ENCODE measurements at regions not wholly inside any gene's neighbourhood (a gene's known extent, or its start where the extent isn't known, plus 50 kb on each side); places are given as distances from the start of the nearest gene placed in this dataset.

DNA sequence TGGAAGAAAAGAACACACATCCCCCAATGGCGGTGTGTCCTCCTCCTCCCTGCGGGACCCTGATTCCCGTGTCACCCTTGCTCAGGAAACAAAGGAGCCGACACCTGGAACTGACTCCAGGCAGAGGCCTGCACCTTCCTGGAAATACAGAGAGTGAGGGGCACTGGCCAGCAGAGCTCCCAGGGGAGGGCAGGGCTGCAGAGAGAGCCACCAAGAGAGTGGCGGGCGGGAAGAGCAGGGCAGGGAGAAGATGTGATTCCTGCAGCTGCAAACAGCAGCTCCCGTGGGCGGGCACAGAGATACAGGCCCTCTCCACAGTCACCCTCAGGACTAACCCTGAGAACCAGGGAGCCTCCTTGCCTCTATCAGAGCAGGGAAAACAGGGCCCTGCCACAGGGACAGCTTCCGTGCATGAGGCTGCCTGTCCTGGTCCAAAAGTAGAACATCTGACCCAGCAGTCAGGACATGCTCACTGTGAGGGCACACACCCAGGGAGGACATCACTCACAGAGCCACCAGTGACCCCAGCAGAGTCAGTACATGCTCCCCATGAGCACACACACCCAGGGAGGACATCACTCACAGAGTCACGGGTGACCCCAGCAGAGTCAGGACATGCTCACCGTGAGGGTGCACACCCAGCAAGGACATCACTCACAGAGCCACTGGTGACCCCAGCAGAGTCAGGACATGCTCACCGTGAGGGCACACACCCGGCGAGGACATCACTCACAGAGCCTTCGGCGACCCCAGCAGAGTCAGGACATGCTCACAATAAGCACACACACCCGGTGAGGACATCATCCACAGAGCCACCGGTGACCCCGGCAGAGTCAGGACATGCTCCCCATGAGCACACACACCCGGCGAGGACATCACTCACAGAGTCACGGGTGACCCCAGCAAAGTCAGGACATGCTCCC is 193.1 kb downstream of the DLL1 start:
- Histone ChIP-seq H3K27me3 (no peaks in the 10 kb centered on the region), H2AFZ (no peak overlapping the region), H3K36me3 (replicated peaks; ENCODE audit: insufficient read depth, low read depth) (no peaks in the 10 kb centered on the region), H3K27ac (no peak overlapping the region), H3K4me1 (ENCODE audit: insufficient read depth) (peaks cover 8% of the 10 kb centered on the region), H3K4me2 (no peak overlapping the region), H3K79me2 (no peaks in the 10 kb centered on the region), H3K4me3 (no peak overlapping the region), H3K9me2 (replicated peaks; ENCODE audit: insufficient read depth) (no peaks in the 10 kb centered on the region), H4K20me1 (ENCODE audit: insufficient read depth, poor library complexity, severe bottlenecking) (no peaks in the 10 kb centered on the region), H3K9me3 (ENCODE audit: low read depth) (no peaks in the 10 kb centered on the region)
- WGBS (ENCODE audit: low lambda C conversion rate, missing lambda C conversion rate), result 86% methylated on average over 19 of the region's 22 CpGs
- TF ChIP-seq EZH2 (IDR thresholded peaks at IDR 0.05; ENCODE audit: borderline replicate concordance) (no peak), EZH2phosphoT487 (IDR thresholded peaks at IDR 0.05; ENCODE audit: low read depth, severe bottlenecking, unreplicated experiment) (no peak)
- TF ChIP-seq, protein P1, sequence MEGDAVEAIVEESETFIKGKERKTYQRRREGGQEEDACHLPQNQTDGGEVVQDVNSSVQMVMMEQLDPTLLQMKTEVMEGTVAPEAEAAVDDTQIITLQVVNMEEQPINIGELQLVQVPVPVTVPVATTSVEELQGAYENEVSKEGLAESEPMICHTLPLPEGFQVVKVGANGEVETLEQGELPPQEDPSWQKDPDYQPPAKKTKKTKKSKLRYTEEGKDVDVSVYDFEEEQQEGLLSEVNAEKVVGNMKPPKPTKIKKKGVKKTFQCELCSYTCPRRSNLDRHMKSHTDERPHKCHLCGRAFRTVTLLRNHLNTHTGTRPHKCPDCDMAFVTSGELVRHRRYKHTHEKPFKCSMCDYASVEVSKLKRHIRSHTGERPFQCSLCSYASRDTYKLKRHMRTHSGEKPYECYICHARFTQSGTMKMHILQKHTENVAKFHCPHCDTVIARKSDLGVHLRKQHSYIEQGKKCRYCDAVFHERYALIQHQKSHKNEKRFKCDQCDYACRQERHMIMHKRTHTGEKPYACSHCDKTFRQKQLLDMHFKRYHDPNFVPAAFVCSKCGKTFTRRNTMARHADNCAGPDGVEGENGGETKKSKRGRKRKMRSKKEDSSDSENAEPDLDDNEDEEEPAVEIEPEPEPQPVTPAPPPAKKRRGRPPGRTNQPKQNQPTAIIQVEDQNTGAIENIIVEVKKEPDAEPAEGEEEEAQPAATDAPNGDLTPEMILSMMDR (IDR thresholded peaks at IDR 0.05; ENCODE audit: poor library complexity), result no peak
- no peak for DNase-seq (ENCODE audit: low spot score)

DNA sequence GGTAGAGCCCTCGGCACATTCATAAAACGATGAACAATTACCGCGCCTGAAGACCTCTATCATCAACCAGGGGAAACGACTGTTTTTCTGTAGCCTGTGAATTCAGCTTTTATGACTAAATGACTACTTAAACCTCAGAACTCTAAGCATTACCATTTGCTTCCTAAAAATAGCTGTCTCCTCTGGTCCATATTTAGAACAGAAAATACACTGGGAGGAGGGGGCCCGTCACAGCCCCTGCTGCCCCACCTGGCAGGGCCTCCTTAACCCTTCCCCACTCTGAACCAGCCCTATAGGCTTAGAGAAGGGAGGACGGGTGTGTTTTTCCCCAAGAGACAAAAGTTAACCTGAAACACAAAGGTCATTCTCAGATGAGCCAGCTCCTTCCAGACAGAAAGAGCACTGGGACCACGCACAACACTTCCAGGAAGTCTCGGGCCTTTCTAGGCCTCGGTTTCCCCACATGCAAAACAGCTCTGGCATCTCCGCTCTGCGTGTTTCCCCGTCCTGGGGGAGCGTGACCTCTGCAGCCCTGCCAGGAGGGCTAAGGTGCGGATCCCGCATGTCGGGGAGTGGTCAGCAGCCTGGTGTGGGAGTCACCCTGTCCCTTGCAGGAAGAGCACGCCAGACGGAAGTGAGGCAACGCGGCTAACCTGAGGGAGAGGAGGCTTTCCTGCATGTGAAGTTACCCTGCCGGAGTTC is 193.9 kb downstream of the DLL1 start:
- no peaks in the 10 kb centered on the region for H3K36me3 ChIP-seq (replicated peaks; ENCODE audit: insufficient read depth, low read depth)
- WGBS (ENCODE audit: low lambda C conversion rate, missing lambda C conversion rate), result 77% methylated on average over 22 of the region's 22 CpGs
- no peaks in the 10 kb centered on the region for H3K27me3 ChIP-seq
- H3K79me2 ChIP-seq, result no peaks in the 10 kb centered on the region
- TF ChIP-seq EZH2 (IDR thresholded peaks at IDR 0.05; ENCODE audit: borderline replicate concordance) (no peak), EZH2phosphoT487 (IDR thresholded peaks at IDR 0.05; ENCODE audit: low read depth, severe bottlenecking, unreplicated experiment) (no peak)
- TF ChIP-seq, protein P1 (IDR thresholded peaks at IDR 0.05; ENCODE audit: poor library complexity), result no peak
- H3K9me3 ChIP-seq (ENCODE audit: low read depth), result no peaks in the 10 kb centered on the region
- no peak overlapping the region for H2AFZ ChIP-seq
- no peaks in the 10 kb centered on the region for H3K9me2 ChIP-seq (replicated peaks; ENCODE audit: insufficient read depth)
- no peak overlapping the region for H3K27ac ChIP-seq
- no peak overlapping the region for H3K4me3 ChIP-seq
- H4K20me1 ChIP-seq (ENCODE audit: insufficient read depth, poor library complexity, severe bottlenecking), result no peaks in the 10 kb centered on the region
- no peak for DNase-seq (ENCODE audit: low spot score)
- H3K4me1 ChIP-seq (ENCODE audit: insufficient read depth), result peaks cover 8% of the 10 kb centered on the region
- H3K4me2 ChIP-seq, result no peak overlapping the region

DNA sequence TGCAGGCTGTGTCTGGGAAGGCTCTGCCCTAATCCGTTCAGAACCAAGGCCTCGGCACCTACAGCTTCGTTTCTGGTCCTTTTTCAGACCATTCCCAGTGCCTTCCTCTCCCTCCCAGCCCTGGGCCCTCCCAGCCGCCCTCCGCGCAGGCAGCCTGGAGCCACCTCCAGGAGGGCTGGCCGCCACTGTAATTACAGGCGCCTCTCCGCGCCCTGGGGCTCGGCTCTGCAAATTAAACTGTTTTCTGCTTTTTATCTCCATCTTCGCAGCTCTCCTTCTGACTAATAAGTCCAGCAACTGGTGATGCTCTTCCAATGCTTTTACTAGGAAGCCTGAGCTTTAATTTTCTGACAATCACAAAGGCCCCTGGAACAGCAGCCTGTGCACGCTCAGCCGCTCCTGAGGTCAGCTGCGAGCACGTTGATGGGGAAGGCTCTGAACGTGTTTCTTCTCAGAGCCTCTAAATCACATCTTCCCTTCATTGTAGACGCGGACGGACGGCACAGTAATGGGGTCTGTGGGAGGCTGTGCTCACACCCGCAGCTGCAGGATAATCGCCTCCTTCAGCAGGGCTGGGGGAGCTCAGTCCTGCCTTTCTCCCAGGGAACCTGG is 194.6 kb downstream of the DLL1 start:
- H2AFZ ChIP-seq, result no peak overlapping the region
- DNase-seq (ENCODE audit: low spot score), result no peak
- no peak overlapping the region for H3K27ac ChIP-seq
- 50% methylated on average over 23 of the region's 23 CpGs for WGBS (ENCODE audit: low lambda C conversion rate, missing lambda C conversion rate)
- peak overlapping the region; percentile 25 for H3K4me2 ChIP-seq
- H3K27me3 ChIP-seq, result no peaks in the 10 kb centered on the region
- TF ChIP-seq, protein P1 (IDR thresholded peaks at IDR 0.05; ENCODE audit: poor library complexity), result no peak
- no peak for TF ChIP-seq EZH2 (IDR thresholded peaks at IDR 0.05; ENCODE audit: borderline replicate concordance)
- no peaks in the 10 kb centered on the region for H4K20me1 ChIP-seq (ENCODE audit: insufficient read depth, poor library complexity, severe bottlenecking)
- no peak overlapping the region for H3K4me3 ChIP-seq
- H3K4me1 ChIP-seq (ENCODE audit: insufficient read depth), result peaks cover 8% of the 10 kb centered on the region
- no peaks in the 10 kb centered on the region for H3K9me2 ChIP-seq (replicated peaks; ENCODE audit: insufficient read depth)
- H3K79me2 ChIP-seq, result no peaks in the 10 kb centered on the region
- H3K36me3 ChIP-seq (replicated peaks; ENCODE audit: insufficient read depth, low read depth), result no peaks in the 10 kb centered on the region
- no peaks in the 10 kb centered on the region for H3K9me3 ChIP-seq (ENCODE audit: low read depth)
